RWPE2 (cell line): ENCODE measurements at regions not wholly inside any gene's neighbourhood (a gene's known extent, or its start where the extent isn't known, plus 50 kb on each side); places are given as distances from the start of the nearest gene placed in this dataset.

Experiments
- ATAC-seq: fragments of 200-7000 bp; cut with Tn5 transposase; 3 replicates; pipeline ENCODE4 v1.9.1; 2021; ENCODE audit warnings: low read depth
- DNase-seq: peaks from one replicate; pipeline ENCODE4 v3.0.0-alpha.2; 2020; ENCODE audit warnings: low spot score
- H3K27ac ChIP-seq: fragments of 450-650 bp; 2 replicates; pipeline ENCODE4 v1.5.1; 2017; ENCODE audit warnings: mild to moderate bottlenecking; ENCODE audit not compliant: poor library complexity, severe bottlenecking
- H3K27me3 ChIP-seq: fragments of 250-450 bp; sonication (Bioruptor Pico); 2 replicates; pipeline ENCODE4 v1.5.1; 2021; ENCODE audit warnings: mild to moderate bottlenecking, moderate library complexity; ENCODE audit not compliant: insufficient read depth, poor library complexity, severe bottlenecking
- H3K36me3 ChIP-seq: fragments of 250-450 bp; sonication (Bioruptor Pico); 2 replicates; pipeline ENCODE4 v1.5.1; 2020; ENCODE audit warnings: low read depth, mild to moderate bottlenecking, moderate library complexity
- H3K4me1 ChIP-seq: fragments of 250-450 bp; sonication (Bioruptor Pico); 2 replicates; pipeline ENCODE4 v1.5.1; 2021; ENCODE audit warnings: mild to moderate bottlenecking, moderate library complexity; ENCODE audit not compliant: insufficient read depth, poor library complexity, severe bottlenecking
- H3K4me3 ChIP-seq: fragments of 250-450 bp; sonication (Bioruptor Pico); 2 replicates; pipeline ENCODE4 v1.5.1; 2021; ENCODE audit warnings: mild to moderate bottlenecking, moderate library complexity; ENCODE audit not compliant: severe bottlenecking
- H3K9me3 ChIP-seq: fragments of 250-450 bp; sonication (Bioruptor Pico); 2 replicates; pipeline ENCODE4 v1.5.1; 2021; ENCODE audit warnings: mild to moderate bottlenecking, moderate library complexity; ENCODE audit not compliant: severe bottlenecking
- TF ChIP-seq, protein P1 (sequence below): fragments of 450-650 bp; IDR thresholded peaks from one replicate; pipeline ENCODE4 v1.5.1; 2017; ENCODE audit warnings: mild to moderate bottlenecking, moderate library complexity; ENCODE audit not compliant: poor library complexity, severe bottlenecking

DNA sequence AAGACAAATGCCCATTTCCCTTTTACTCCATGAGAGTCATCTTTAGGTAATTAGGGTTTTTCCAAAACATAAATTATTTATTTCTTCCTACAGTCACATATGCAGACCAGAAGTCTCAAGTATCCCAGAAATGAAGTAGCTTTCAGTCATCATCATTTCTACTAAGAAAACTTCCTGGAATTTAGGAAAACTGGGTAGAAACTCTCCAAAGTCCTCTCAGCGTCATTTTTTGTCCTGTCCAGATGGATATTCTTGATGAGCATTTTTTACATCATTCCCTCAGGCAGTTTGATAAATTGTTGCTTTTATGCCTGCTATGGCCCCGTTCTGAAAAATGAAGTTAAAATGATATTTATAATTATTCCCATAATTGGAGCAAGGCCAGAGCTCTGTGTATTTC, 93.9 kb upstream of the DCN start:
- no peak for DNase-seq
- no peaks in the 10 kb centered on the region for H3K27me3 ChIP-seq
- TF ChIP-seq, protein P1, sequence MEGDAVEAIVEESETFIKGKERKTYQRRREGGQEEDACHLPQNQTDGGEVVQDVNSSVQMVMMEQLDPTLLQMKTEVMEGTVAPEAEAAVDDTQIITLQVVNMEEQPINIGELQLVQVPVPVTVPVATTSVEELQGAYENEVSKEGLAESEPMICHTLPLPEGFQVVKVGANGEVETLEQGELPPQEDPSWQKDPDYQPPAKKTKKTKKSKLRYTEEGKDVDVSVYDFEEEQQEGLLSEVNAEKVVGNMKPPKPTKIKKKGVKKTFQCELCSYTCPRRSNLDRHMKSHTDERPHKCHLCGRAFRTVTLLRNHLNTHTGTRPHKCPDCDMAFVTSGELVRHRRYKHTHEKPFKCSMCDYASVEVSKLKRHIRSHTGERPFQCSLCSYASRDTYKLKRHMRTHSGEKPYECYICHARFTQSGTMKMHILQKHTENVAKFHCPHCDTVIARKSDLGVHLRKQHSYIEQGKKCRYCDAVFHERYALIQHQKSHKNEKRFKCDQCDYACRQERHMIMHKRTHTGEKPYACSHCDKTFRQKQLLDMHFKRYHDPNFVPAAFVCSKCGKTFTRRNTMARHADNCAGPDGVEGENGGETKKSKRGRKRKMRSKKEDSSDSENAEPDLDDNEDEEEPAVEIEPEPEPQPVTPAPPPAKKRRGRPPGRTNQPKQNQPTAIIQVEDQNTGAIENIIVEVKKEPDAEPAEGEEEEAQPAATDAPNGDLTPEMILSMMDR = no peak

GRCh38 chr12:91275321-91275720, 92.7 kb upstream of the DCN start:
- Histone ChIP-seq H3K36me3 (no peaks in the 10 kb centered on the region), H3K9me3 (no peaks in the 10 kb centered on the region), H3K4me1 (no peaks in the 10 kb centered on the region), H3K4me3 (no peak overlapping the region), H3K27me3 (no peaks in the 10 kb centered on the region), H3K27ac (no peak overlapping the region)
- no peak for DNase-seq
- TF ChIP-seq, protein P1 = no peak
- ATAC-seq = no peak

More for the DNA sequence above, 93.9 kb upstream of the DCN start:
- no peak for ATAC-seq
- no peaks in the 10 kb centered on the region for H3K4me1 ChIP-seq
- H3K36me3 ChIP-seq = no peaks in the 10 kb centered on the region
- no peak overlapping the region for H3K4me3 ChIP-seq
- H3K27ac ChIP-seq = no peak overlapping the region
- H3K9me3 ChIP-seq = no peaks in the 10 kb centered on the region

DNA sequence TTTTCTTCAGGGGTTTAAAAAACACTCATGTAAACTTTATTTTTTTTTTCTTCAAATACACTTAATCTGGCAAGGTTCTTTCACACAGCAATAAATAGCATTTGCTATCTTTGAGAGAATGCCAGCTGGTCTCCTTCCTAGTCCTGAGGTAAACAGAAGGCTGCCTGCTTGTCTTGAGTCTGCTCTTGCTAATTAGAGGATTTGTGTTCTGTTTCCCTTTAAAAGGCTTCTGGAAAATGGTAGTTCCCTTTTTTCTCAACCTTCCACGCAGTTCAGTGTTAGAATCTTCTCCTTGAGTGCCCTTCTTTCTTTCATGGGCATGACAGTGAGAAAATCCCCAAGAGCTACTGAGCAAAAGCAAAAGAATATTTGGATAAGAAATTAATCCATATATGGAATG, 92.3 kb upstream of the DCN start:
- H3K27me3 ChIP-seq = no peaks in the 10 kb centered on the region
- H3K4me1 ChIP-seq = no peaks in the 10 kb centered on the region
- no peak for ATAC-seq
- no peak for DNase-seq
- H3K9me3 ChIP-seq = no peaks in the 10 kb centered on the region
- TF ChIP-seq, protein P1 = no peak
- H3K27ac ChIP-seq = no peak overlapping the region
- no peak overlapping the region for H3K4me3 ChIP-seq
- H3K36me3 ChIP-seq = no peaks in the 10 kb centered on the region

DNA sequence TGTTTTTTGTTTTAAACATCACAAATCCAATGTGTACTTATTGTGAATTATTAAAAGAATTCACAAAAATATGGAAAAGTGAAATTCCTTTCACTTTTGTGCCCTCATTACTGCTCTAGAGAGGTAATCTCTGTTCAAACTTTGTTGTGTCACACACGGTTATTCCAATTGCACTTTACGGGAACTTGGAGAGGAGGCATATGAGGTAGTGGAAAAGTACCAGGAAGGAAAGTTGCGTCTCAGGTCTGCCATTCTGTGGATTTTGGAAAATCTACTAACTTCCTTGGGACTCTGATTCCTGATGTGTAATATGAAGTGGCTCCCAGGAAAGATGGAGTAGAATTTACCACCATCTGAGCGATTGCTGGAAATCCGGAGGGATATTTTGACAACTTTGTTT, 90.9 kb upstream of the DCN start:
- Histone ChIP-seq H3K36me3 (no peaks in the 10 kb centered on the region), H3K4me3 (no peak overlapping the region), H3K9me3 (no peaks in the 10 kb centered on the region), H3K27ac (no peak overlapping the region), H3K4me1 (peaks cover 3% of the 10 kb centered on the region), H3K27me3 (no peaks in the 10 kb centered on the region)
- DNase-seq (no peak), ATAC-seq (no peak)
- TF ChIP-seq, protein P1 = no peak

- TF ChIP-seq, protein P1 = no peak
- Histone ChIP-seq H3K36me3 (no peaks in the 10 kb centered on the region), H3K9me3 (no peaks in the 10 kb centered on the region), H3K27ac (no peak overlapping the region), H3K4me1 (peaks cover 3% of the 10 kb centered on the region), H3K4me3 (no peak overlapping the region), H3K27me3 (no peaks in the 10 kb centered on the region)
- DNase-seq = no peak
- no peak for ATAC-seq
These were observed 89.9 kb upstream of the DCN start for GRCh38 chr12:91272461-91273063.
